DND-41 (cell line): ENCODE measurements at regions not wholly inside any gene's neighbourhood (a gene's known extent, or its start where the extent isn't known, plus 50 kb on each side); places are given as distances from the start of the nearest gene placed in this dataset.

Source experiments
- ATAC-seq: fragments of 200-7000 bp; cut with Tn5 transposase; 3 replicates; pipeline ENCODE4 v1.9.1; 2021; ENCODE audit warnings: low read depth; ENCODE audit not compliant: insufficient read depth
- DNase-seq: peaks from one replicate; pipeline ENCODE4 v3.0.0-alpha.2; 2020
- H2AFZ ChIP-seq: 2 replicates; pipeline ENCODE4 v1.6.0; 2012; ENCODE audit warnings: low read depth, low read length
- H3K27ac ChIP-seq: 2 replicates; pipeline ENCODE4 v1.5.1; 2012; ENCODE audit warnings: low read length, inconsistent platforms
- H3K27me3 ChIP-seq: fragments of 200-600 bp; sonication (generic); 2 replicates; pipeline ENCODE4 v1.6.0; 2012; ENCODE audit warnings: low read length, mild to moderate bottlenecking, inconsistent platforms; ENCODE audit not compliant: insufficient read depth, poor library complexity
- H3K36me3 ChIP-seq: 2 replicates; pipeline ENCODE4 v1.5.1; 2012; ENCODE audit warnings: low read length, inconsistent platforms; ENCODE audit not compliant: insufficient read depth
- H3K4me1 ChIP-seq: 2 replicates; pipeline ENCODE4 v1.5.1; 2012; ENCODE audit warnings: mild to moderate bottlenecking, low read length; ENCODE audit not compliant: insufficient read depth
- H3K4me2 ChIP-seq: 2 replicates; pipeline ENCODE4 v1.6.0; 2012; ENCODE audit warnings: mild to moderate bottlenecking, moderate library complexity, low read length, inconsistent platforms; ENCODE audit not compliant: insufficient read depth
- H3K4me3 ChIP-seq, 2 experiments: fragments of 200-600 bp in 1 of 2; shearing (Covaris generic) in 1 of 2; 2 replicates each; pipeline ENCODE4 v1.5.1; 2012 to 2016; ENCODE audit warnings: inconsistent platforms in 2 of 2, low read length in 2 of 2, mild to moderate bottlenecking in 2 of 2, low read depth in 1 of 2, moderate library complexity in 1 of 2
- H3K79me2 ChIP-seq: 2 replicates; pipeline ENCODE4 v1.6.0; 2012; ENCODE audit warnings: low read length, inconsistent platforms; ENCODE audit not compliant: insufficient read depth
- H3K9ac ChIP-seq: 2 replicates; pipeline ENCODE4 v1.6.0; 2012; ENCODE audit warnings: low read depth, mild to moderate bottlenecking, inconsistent platforms, low read length, moderate library complexity
- H3K9me3 ChIP-seq: 2 replicates; pipeline ENCODE4 v1.5.1; 2012; ENCODE audit warnings: low read length, moderate library complexity, mild to moderate bottlenecking, inconsistent platforms; ENCODE audit not compliant: insufficient read depth, severe bottlenecking
- H4K20me1 ChIP-seq: 2 replicates; pipeline ENCODE4 v1.6.0; 2012; ENCODE audit warnings: low read length; ENCODE audit not compliant: insufficient read depth
- CTCF ChIP-seq: IDR thresholded peaks from 2 replicates; pipeline ENCODE4 v1.5.1; 2012; ENCODE audit warnings: borderline replicate concordance, low read length, moderate library complexity, mild to moderate bottlenecking; ENCODE audit not compliant: poor library complexity, severe bottlenecking; ENCODE audit errors: extremely low read depth
- EZH2 ChIP-seq: IDR thresholded peaks from 3 replicates; pipeline ENCODE4 v1.6.1; 2012; ENCODE audit warnings: borderline replicate concordance, low read depth, mild to moderate bottlenecking, moderate library complexity, low read length, inconsistent platforms; ENCODE audit not compliant: severe bottlenecking

GRCh38 chr17:68695659-68696058, 94.5 kb upstream of the FAM20A start:
- Histone ChIP-seq H3K9ac (no peak overlapping the region), H3K4me2 (no peak overlapping the region), H3K27ac (no peak overlapping the region), H3K9me3 (no peaks in the 10 kb centered on the region), H3K36me3 (no peaks in the 10 kb centered on the region), H2AFZ (no peak overlapping the region), H4K20me1 (no peaks in the 10 kb centered on the region), H3K4me1 (no peaks in the 10 kb centered on the region), H3K27me3 (no peaks in the 10 kb centered on the region), H3K4me3 (no peak overlapping the region), H3K79me2 (no peaks in the 10 kb centered on the region)
- ATAC-seq = no peak
- DNase-seq = no peak
- TF ChIP-seq EZH2 (no peak), CTCF (no peak)

DNA sequence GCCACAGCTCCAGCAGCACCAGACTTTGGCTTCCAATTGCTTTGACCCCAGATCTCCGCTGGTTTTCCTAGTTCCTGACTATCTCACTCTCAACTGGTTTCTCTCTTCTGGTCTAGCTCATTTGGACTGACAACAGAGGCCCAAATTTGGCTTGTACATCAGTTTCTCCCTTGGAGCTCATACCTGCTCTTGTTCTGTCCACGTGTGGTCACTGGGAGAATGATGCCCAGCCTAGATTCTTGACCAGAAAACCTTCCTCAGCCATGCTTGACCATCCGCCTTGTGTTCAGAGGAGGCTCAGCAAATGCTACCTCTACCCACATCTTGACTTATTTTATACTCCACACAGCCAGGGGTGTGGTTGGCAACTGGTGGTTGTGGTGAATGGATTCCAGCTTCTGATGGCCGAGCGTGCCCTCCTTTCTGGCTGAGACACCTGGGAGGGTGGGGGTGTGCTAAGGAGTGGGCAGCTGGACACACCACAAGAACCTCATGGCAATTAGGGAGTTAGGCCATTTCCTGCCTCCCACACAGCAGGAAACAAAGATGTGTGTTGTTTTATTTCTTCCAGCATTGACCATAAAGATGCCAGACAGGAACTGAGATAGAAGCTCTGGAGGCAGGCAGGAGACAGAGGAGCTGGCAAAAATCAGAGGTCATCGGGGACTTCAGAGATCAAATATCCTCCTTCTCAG, 93.8 kb upstream of the FAM20A start:
- Histone ChIP-seq H3K9ac (no peak overlapping the region), H3K4me3 (no peak overlapping the region), H3K9me3 (no peaks in the 10 kb centered on the region), H4K20me1 (no peaks in the 10 kb centered on the region), H3K4me1 (no peaks in the 10 kb centered on the region), H3K36me3 (no peaks in the 10 kb centered on the region), H2AFZ (no peak overlapping the region), H3K4me2 (no peak overlapping the region), H3K27me3 (no peaks in the 10 kb centered on the region), H3K79me2 (no peaks in the 10 kb centered on the region), H3K27ac (no peak overlapping the region)
- no peak for DNase-seq
- no peak for ATAC-seq
- TF ChIP-seq CTCF (no peak), EZH2 (no peak)

GRCh38 chr17:68693896-68694295, 92.7 kb upstream of the FAM20A start:
- peaks cover under 1% of the 10 kb centered on the region for H3K27me3 ChIP-seq
- H3K9me3 ChIP-seq = no peaks in the 10 kb centered on the region
- DNase-seq (no peak), ATAC-seq (no peak)
- H2AFZ ChIP-seq = no peak overlapping the region
- no peaks in the 10 kb centered on the region for H3K4me1 ChIP-seq
- H3K27ac ChIP-seq = no peak overlapping the region
- no peak overlapping the region for H3K4me2 ChIP-seq
- TF ChIP-seq CTCF = no peak
- no peak for TF ChIP-seq EZH2
- no peaks in the 10 kb centered on the region for H3K36me3 ChIP-seq
- no peak overlapping the region for H3K9ac ChIP-seq
- no peak overlapping the region for H3K4me3 ChIP-seq
- H3K79me2 ChIP-seq = no peaks in the 10 kb centered on the region
- no peaks in the 10 kb centered on the region for H4K20me1 ChIP-seq
